ENCODE measurements at regions not wholly inside any gene's neighbourhood (a gene's known extent, or its start where the extent isn't known, plus 50 kb on each side); places are given as distances from the start of the nearest gene placed in this dataset.
"Not testable (repeated sequence)": the region's sequence is repeated elsewhere in the genome, so short reads cannot be mapped to it uniquely, and the experiment has no call there.

GRCh38 chr1:82359541-82359940, 558.8 kb downstream of the ADGRL2 start:
- TF ChIP-seq POLR2A, CTCF, EP300, POLR2AphosphoS5 (IDR thresholded peaks at IDR 0.05): not testable (repeated sequence)

Data from suprapubic skin (tissue), 4 donors.